Neutrophil (primary cell): ENCODE measurements at regions not wholly inside any gene's neighbourhood (a gene's known extent, or its start where the extent isn't known, plus 50 kb on each side); places are given as distances from the start of the nearest gene placed in this dataset.

Experiments
- H3K27ac ChIP-seq: fragments of 200-600 bp; sonication (generic); 2 replicates; pipeline ENCODE4 v1.5.1; 2016; ENCODE audit warnings: mild to moderate bottlenecking, moderate library complexity
- H3K27me3 ChIP-seq: fragments of 200-600 bp; sonication (generic); 2 replicates; pipeline ENCODE4 v1.6.0; 2016; ENCODE audit warnings: mild to moderate bottlenecking
- H3K36me3 ChIP-seq: fragments of 200-600 bp; sonication (generic); 2 replicates; pipeline ENCODE4 v1.5.1; 2017
- H3K4me1 ChIP-seq, 2 experiments: fragments of 200-600 bp in 1 of 2; sonication (generic) in 1 of 2; 1 replicate in 1 of 2; 2 replicates in 1 of 2; pipeline versions ENCODE4 v1.5.1 to v1.6.1; 2013 to 2016; ENCODE audit warnings: low read depth in 1 of 2, low read length in 1 of 2, mild to moderate bottlenecking in 1 of 2, moderate library complexity in 1 of 2; ENCODE audit not compliant: control insufficient read depth in 1 of 2, insufficient read depth in 1 of 2
- H3K4me3 ChIP-seq, 2 experiments: fragments of 200-600 bp in 1 of 2; sonication (generic) in 1 of 2; 1 replicate in 1 of 2; 2 replicates in 1 of 2; pipeline ENCODE4 v1.5.1; 2013 to 2016; ENCODE audit warnings: low read depth in 1 of 2, low read length in 1 of 2, mild to moderate bottlenecking in 1 of 2, moderate library complexity in 1 of 2
- H3K9me3 ChIP-seq: fragments of 200-600 bp; sonication (generic); 2 replicates; pipeline ENCODE4 v1.5.1; 2016
- CTCF ChIP-seq: fragments of 200-600 bp; sonication (generic); IDR thresholded peaks from 2 replicates; pipeline ENCODE4 v1.5.1; 2016; ENCODE audit warnings: antibody characterized with exemption

GRCh38 chr6:21333715-21334114 is 259.8 kb upstream of the SOX4 start:
- Histone ChIP-seq H3K36me3 (no peaks in the 10 kb centered on the region), H3K4me3 (no peak overlapping the region), H3K9me3 (no peaks in the 10 kb centered on the region), H3K27ac (no peak overlapping the region), H3K27me3 (no peaks in the 10 kb centered on the region), H3K4me1 (no peaks in the 10 kb centered on the region)
- no peak for TF ChIP-seq CTCF

GRCh38 chr6:21334651-21335050 is 258.9 kb upstream of the SOX4 start:
- Histone ChIP-seq H3K36me3 (no peaks in the 10 kb centered on the region), H3K27me3 (no peaks in the 10 kb centered on the region), H3K4me1 (no peaks in the 10 kb centered on the region), H3K9me3 (no peaks in the 10 kb centered on the region), H3K27ac (no peak overlapping the region), H3K4me3 (no peak overlapping the region)
- TF ChIP-seq CTCF, result no peak

GRCh38 chr6:21335591-21335990 is 258.0 kb upstream of the SOX4 start:
- no peak for TF ChIP-seq CTCF
- Histone ChIP-seq H3K27me3 (no peaks in the 10 kb centered on the region), H3K36me3 (no peaks in the 10 kb centered on the region), H3K4me1 (no peaks in the 10 kb centered on the region), H3K4me3 (no peak overlapping the region), H3K27ac (no peak overlapping the region), H3K9me3 (no peaks in the 10 kb centered on the region)

GRCh38 chr6:21337263-21337662 is 256.3 kb upstream of the SOX4 start:
- Histone ChIP-seq H3K4me1 (no peaks in the 10 kb centered on the region), H3K4me3 (no peak overlapping the region), H3K27me3 (no peaks in the 10 kb centered on the region), H3K9me3 (no peaks in the 10 kb centered on the region), H3K36me3 (no peaks in the 10 kb centered on the region), H3K27ac (no peak overlapping the region)
- TF ChIP-seq CTCF, result no peak

GRCh38 chr6:21340573-21340972 is 253.0 kb upstream of the SOX4 start:
- H3K36me3 ChIP-seq, result no peaks in the 10 kb centered on the region
- H3K27me3 ChIP-seq, result no peaks in the 10 kb centered on the region
- no peaks in the 10 kb centered on the region for H3K4me1 ChIP-seq
- TF ChIP-seq CTCF, result no peak
- no peaks in the 10 kb centered on the region for H3K9me3 ChIP-seq
- no peak overlapping the region for H3K27ac ChIP-seq
- H3K4me3 ChIP-seq, result no peak overlapping the region

- Histone ChIP-seq H3K27ac (no peak overlapping the region), H3K27me3 (no peaks in the 10 kb centered on the region), H3K4me3 (no peak overlapping the region), H3K36me3 (no peaks in the 10 kb centered on the region), H3K9me3 (no peaks in the 10 kb centered on the region), H3K4me1 (no peaks in the 10 kb centered on the region)
- no peak for TF ChIP-seq CTCF
Observed at GRCh38 chr6:21341910-21342309, 251.6 kb upstream of the SOX4 start.
